ENCODE measurements at regions not wholly inside any gene's neighbourhood (a gene's known extent, or its start where the extent isn't known, plus 50 kb on each side); places are given as distances from the start of the nearest gene placed in this dataset.
"Not testable (repeated sequence)": the region's sequence is repeated elsewhere in the genome, so short reads cannot be mapped to it uniquely, and the experiment has no call there.

DNA sequence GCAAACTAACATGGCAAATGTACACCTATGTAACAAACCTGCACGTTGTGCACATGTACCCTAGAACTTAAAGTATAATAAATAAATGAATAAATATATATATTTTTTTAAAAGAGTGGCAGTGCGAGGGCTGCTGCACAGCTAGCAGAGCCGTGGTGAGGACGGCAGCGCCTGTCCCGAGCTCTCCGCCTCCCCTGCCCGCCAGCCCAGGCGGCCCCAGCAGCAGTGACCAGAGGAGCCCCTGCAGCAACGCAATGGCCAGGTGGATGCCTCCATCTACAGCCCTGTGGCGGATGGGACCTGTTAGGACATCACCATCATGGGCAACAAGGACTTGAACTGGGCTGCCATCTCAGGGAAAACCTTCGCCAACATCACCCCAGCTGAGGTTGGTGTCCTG is 351.9 kb downstream of the FAM72C start:
- H3K4me3 ChIP-seq (ENCODE audit: low read depth in 1 of 3, low read length in 3 of 3): no peak overlapping the region
- no peaks in the 10 kb centered on the region for H3K36me3 ChIP-seq (ENCODE audit: control insufficient read depth in 3 of 3, insufficient read depth in 2 of 3, low read depth in 1 of 3, low read length in 3 of 3)
- no peak for FAIRE-seq
- WGBS, 3 donors: 77 to 85% (median 81%) methylated on average over 12 of the region's 12 CpGs
- H3K4me1 ChIP-seq (ENCODE audit: control insufficient read depth in 3 of 3, insufficient read depth in 2 of 3, low read depth in 1 of 3, low read length in 2 of 3): no peaks in the 10 kb centered on the region
- no peak overlapping the region for H3K27ac ChIP-seq (ENCODE audit: low read depth in 1 of 3, low read length in 2 of 3)
- DNase-seq: no peak
- no peaks in the 10 kb centered on the region for H3K9me3 ChIP-seq (ENCODE audit: control insufficient read depth in 2 of 2, insufficient read depth in 1 of 2, low read depth in 1 of 2, low read length in 1 of 2)
- H3K27me3 ChIP-seq (ENCODE audit: control insufficient read depth in 3 of 3, insufficient read depth in 3 of 3, low read length in 3 of 3): no peaks in the 10 kb centered on the region

DNA sequence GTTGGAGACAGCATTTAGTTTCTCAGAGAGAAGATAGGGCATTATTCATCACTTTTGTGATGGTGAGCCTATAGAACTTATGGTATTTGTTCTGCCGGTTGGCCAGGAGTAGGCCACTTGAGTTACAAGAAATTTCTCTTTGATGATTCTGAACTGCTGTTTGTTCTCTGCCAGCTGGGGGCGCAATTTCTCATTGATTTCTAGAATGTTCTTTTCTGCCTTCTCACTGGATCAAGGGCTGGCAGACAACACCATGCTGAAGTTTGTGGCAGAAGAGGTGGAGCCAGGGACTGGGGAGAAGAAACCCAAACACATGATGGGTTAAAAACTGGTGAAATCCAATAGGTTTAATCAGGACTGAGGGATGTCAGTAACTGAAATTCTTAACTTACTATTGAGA is 360.6 kb downstream of the FAM72C start:
- FAIRE-seq: no peak
- Histone ChIP-seq H3K4me3 (ENCODE audit: low read depth in 1 of 3, low read length in 3 of 3) (no peak overlapping the region), H3K4me1 (ENCODE audit: control insufficient read depth in 3 of 3, insufficient read depth in 2 of 3, low read depth in 1 of 3, low read length in 2 of 3) (no peaks in the 10 kb centered on the region), H3K27ac (ENCODE audit: low read depth in 1 of 3, low read length in 2 of 3) (no peak overlapping the region), H3K9me3 (ENCODE audit: control insufficient read depth in 2 of 2, insufficient read depth in 1 of 2, low read depth in 1 of 2, low read length in 1 of 2) (no peaks in the 10 kb centered on the region), H3K27me3 (ENCODE audit: control insufficient read depth in 3 of 3, insufficient read depth in 3 of 3, low read length in 3 of 3) (no peaks in the 10 kb centered on the region), H3K36me3 (ENCODE audit: control insufficient read depth in 3 of 3, insufficient read depth in 2 of 3, low read depth in 1 of 3, low read length in 3 of 3) (no peaks in the 10 kb centered on the region)
- 35 to 46% (median 41%) methylated on average over 2 of the region's 2 CpGs for WGBS, 3 donors
- DNase-seq: no peak

DNA sequence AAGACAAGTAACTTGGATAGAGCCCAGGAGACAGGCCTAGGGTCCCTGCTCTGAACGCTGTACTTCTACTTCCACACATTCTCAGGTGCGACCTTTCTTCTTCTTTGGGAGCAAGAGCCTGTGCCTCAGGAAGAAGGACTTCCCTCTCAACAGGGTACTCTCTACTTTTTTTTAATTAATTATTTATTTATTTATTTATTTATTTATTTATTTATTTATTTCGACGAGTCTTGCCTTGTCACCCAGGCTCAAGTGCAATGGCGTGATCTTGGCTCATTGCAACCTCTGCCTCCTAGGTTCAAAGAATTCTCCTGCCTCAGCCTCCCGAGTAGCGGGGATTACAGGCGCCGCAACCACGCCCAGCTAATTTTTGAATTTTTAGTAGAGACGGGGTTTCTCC is 361.6 kb downstream of the FAM72C start:
- DNase-seq (no peak), FAIRE-seq (no peak)
- Histone ChIP-seq H3K27ac (ENCODE audit: low read depth in 1 of 3, low read length in 2 of 3) (no peak overlapping the region), H3K4me1 (ENCODE audit: control insufficient read depth in 3 of 3, insufficient read depth in 2 of 3, low read depth in 1 of 3, low read length in 2 of 3) (no peaks in the 10 kb centered on the region), H3K36me3 (ENCODE audit: control insufficient read depth in 3 of 3, insufficient read depth in 2 of 3, low read depth in 1 of 3, low read length in 3 of 3) (no peaks in the 10 kb centered on the region), H3K4me3 (ENCODE audit: low read depth in 1 of 3, low read length in 3 of 3) (no peak overlapping the region), H3K27me3 (ENCODE audit: control insufficient read depth in 3 of 3, insufficient read depth in 3 of 3, low read length in 3 of 3) (no peaks in the 10 kb centered on the region), H3K9me3 (ENCODE audit: control insufficient read depth in 2 of 2, insufficient read depth in 1 of 2, low read depth in 1 of 2, low read length in 1 of 2) (no peaks in the 10 kb centered on the region)
- 92 to 94% (median 93%) methylated on average over 11 of the region's 11 CpGs for WGBS, 3 donors

DNA sequence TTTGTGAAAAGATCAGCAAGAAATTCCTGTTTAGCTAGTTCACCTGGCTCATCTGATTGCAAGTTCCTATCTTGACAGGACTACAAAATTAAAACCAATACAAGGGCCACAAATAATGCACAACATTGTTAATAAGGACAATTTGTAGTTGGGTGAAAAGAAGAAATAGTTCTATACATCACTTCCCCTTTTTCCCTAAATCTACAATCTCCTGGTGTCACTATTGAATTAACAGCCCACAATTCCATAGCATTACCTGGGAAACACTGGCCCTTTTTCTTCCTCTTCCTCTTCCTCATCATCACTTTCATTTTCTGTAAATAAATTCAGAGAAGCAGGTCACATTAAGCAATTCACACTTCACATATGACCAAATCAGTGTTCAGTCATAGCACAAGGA is 366.9 kb downstream of the FAM72C start:
- no peak for DNase-seq
- no peaks in the 10 kb centered on the region for H3K9me3 ChIP-seq (ENCODE audit: control insufficient read depth in 2 of 2, insufficient read depth in 1 of 2, low read depth in 1 of 2, low read length in 1 of 2)
- H3K4me3 ChIP-seq (ENCODE audit: low read depth in 1 of 3, low read length in 3 of 3): no peak overlapping the region
- no peaks in the 10 kb centered on the region for H3K4me1 ChIP-seq (ENCODE audit: control insufficient read depth in 3 of 3, insufficient read depth in 2 of 3, low read depth in 1 of 3, low read length in 2 of 3)
- no peak overlapping the region for H3K27ac ChIP-seq (ENCODE audit: low read depth in 1 of 3, low read length in 2 of 3)
- no peaks in the 10 kb centered on the region for H3K36me3 ChIP-seq (ENCODE audit: control insufficient read depth in 3 of 3, insufficient read depth in 2 of 3, low read depth in 1 of 3, low read length in 3 of 3)
- H3K27me3 ChIP-seq (ENCODE audit: control insufficient read depth in 3 of 3, insufficient read depth in 3 of 3, low read length in 3 of 3): no peaks in the 10 kb centered on the region
- FAIRE-seq: no peak

DNA sequence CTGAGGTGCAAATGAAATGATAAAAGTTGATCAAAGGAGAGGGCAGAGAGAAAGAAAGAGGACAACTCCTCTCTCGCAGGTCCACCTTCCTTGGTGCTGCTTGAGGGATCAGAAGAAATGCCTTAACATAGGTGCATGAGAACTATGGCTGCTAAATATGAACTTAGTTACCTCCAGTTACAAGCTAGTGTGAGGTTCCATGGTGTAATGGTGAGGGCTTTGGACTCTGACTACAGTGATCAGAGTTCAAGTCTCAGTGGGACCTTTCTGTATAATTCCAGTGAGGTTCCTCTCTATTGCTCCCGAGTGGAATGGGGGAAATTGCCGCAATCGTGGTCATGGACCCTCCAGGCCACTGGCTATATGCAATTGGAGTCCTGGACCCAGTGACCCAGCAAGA is 387.3 kb downstream of the FAM72C start:
- FAIRE-seq: no peak
- no peaks in the 10 kb centered on the region for H3K4me1 ChIP-seq (ENCODE audit: control insufficient read depth in 3 of 3, insufficient read depth in 2 of 3, low read depth in 1 of 3, low read length in 2 of 3)
- no peak overlapping the region for H3K4me3 ChIP-seq (ENCODE audit: low read depth in 1 of 3, low read length in 3 of 3)
- no peak for DNase-seq
- WGBS, 3 donors: 69 to 79% (median 75%) methylated on average over 4 of the region's 4 CpGs
- peaks cover 0 to 3% of the 10 kb centered on the region in 2 donors for H3K9me3 ChIP-seq (ENCODE audit: control insufficient read depth in 2 of 2, insufficient read depth in 1 of 2, low read depth in 1 of 2, low read length in 1 of 2)
- H3K27ac ChIP-seq (ENCODE audit: low read depth in 1 of 3, low read length in 2 of 3): no peak overlapping the region
- no peaks in the 10 kb centered on the region for H3K36me3 ChIP-seq (ENCODE audit: control insufficient read depth in 3 of 3, insufficient read depth in 2 of 3, low read depth in 1 of 3, low read length in 3 of 3)
- no peaks in the 10 kb centered on the region for H3K27me3 ChIP-seq (ENCODE audit: control insufficient read depth in 3 of 3, insufficient read depth in 3 of 3, low read length in 3 of 3)

DNA sequence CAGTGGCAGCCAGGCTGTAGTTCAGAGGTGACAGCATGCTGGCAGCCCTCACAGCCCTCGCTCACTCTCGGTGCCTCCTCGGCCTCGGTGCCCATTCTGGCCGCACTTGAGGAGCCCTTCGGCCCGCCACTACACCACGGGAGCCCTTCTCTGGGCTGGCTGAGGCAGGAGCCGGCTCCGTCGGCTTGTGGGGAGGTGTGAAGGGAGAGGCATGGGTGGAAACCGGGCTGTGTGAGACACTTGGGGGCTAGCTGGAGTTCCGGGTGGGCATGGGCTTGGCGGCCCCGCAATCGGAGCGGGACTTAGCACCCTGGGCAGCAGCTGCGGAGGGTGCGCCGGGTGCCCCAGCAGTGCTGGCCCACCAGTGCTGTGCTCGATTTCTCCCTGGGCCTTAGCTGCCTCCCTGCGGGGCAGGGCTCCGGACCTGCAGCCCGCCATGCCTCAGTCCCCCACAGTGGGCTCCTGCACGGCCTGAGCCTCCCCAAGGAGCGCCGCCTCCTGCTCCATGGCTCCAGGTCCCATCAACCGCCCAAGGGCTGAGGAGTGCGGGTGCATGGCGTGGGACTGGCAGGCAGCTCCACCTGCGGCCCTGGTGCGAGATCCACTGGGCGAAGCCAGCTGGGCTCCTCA is 396.8 kb downstream of the FAM72C start:
- Histone ChIP-seq H3K4me3 (ENCODE audit: low read depth in 1 of 3, low read length in 3 of 3) (no peak overlapping the region), H3K36me3 (ENCODE audit: control insufficient read depth in 3 of 3, insufficient read depth in 2 of 3, low read depth in 1 of 3, low read length in 3 of 3) (no peaks in the 10 kb centered on the region), H3K27ac (ENCODE audit: low read depth in 1 of 3, low read length in 2 of 3) (no peak overlapping the region), H3K4me1 (ENCODE audit: control insufficient read depth in 3 of 3, insufficient read depth in 2 of 3, low read depth in 1 of 3, low read length in 2 of 3) (no peaks in the 10 kb centered on the region), H3K27me3 (ENCODE audit: control insufficient read depth in 3 of 3, insufficient read depth in 3 of 3, low read length in 3 of 3) (no peaks in the 10 kb centered on the region), H3K9me3 (ENCODE audit: control insufficient read depth in 2 of 2, insufficient read depth in 1 of 2, low read depth in 1 of 2, low read length in 1 of 2) (peaks cover 0 to 2% of the 10 kb centered on the region in 2 donors)
- no peak for DNase-seq
- no peak for FAIRE-seq
- WGBS, 3 donors: 90 to 93% (median 91%) methylated on average over 23 to 33 of the region's 33 CpGs

DNA sequence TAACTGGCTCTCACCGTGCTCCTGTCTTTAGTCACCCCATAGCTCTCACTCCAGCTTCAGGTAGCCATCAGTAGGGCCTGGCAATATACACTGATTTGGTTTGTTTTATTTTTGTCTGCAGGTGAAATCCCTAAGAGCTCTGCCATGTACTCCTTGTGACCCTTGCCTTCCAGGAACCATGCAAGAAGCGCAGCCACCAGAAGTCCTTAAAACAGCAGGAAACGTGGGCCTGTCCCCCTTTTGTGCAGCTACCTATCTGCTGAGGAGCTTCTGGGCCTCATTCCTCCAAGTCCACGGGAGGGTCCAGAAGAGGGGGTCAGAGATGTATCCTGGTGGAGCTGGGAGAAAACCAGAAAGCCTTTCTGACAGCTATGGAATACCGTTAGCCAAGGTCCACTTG is 399.1 kb downstream of the FAM72C start:
- not testable (repeated sequence) for DNase-seq; H3K27me3 ChIP-seq (ENCODE audit: control insufficient read depth in 3 of 3, insufficient read depth in 3 of 3, low read length in 3 of 3); FAIRE-seq; H3K4me3 ChIP-seq (ENCODE audit: low read depth in 1 of 3, low read length in 3 of 3); H3K4me1 ChIP-seq (ENCODE audit: control insufficient read depth in 3 of 3, insufficient read depth in 2 of 3, low read depth in 1 of 3, low read length in 2 of 3); H3K27ac ChIP-seq (ENCODE audit: low read depth in 1 of 3, low read length in 2 of 3); H3K36me3 ChIP-seq (ENCODE audit: control insufficient read depth in 3 of 3, insufficient read depth in 2 of 3, low read depth in 1 of 3, low read length in 3 of 3); H3K9me3 ChIP-seq (ENCODE audit: control insufficient read depth in 2 of 2, insufficient read depth in 1 of 2, low read depth in 1 of 2, low read length in 1 of 2)
- 49 to 63% (median 62%) methylated on average over 5 of the region's 5 CpGs for WGBS, 3 donors

DNA sequence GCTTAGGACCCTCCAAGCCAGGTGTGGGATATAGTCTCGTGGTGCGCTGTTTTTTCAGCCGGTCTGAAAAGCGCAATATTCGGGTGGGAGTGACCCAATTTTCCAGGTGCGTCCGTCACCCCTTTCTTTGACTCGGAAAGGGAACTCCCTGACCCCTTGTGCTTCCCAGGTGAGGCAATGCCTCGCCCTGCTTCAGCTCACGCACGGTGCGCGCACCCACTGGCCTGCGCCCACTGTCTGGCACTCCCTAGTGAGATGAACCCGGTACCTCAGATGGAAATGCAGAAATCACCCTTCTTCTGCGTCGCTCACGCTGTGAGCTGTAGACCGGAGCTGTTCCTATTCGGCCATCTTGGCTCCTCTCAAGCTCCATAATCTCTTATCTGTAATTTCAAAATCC is 408.0 kb downstream of the FAM72C start:
- WGBS, 3 donors: 65 to 74% (median 70%) methylated on average over 15 to 20 of the region's 20 CpGs
- H3K4me3 ChIP-seq (ENCODE audit: low read depth in 1 of 3, low read length in 3 of 3); H3K36me3 ChIP-seq (ENCODE audit: control insufficient read depth in 3 of 3, insufficient read depth in 2 of 3, low read depth in 1 of 3, low read length in 3 of 3); FAIRE-seq; H3K27ac ChIP-seq (ENCODE audit: low read depth in 1 of 3, low read length in 2 of 3); H3K4me1 ChIP-seq (ENCODE audit: control insufficient read depth in 3 of 3, insufficient read depth in 2 of 3, low read depth in 1 of 3, low read length in 2 of 3); H3K27me3 ChIP-seq (ENCODE audit: control insufficient read depth in 3 of 3, insufficient read depth in 3 of 3, low read length in 3 of 3); H3K9me3 ChIP-seq (ENCODE audit: control insufficient read depth in 2 of 2, insufficient read depth in 1 of 2, low read depth in 1 of 2, low read length in 1 of 2); DNase-seq: not testable (repeated sequence)

DNA sequence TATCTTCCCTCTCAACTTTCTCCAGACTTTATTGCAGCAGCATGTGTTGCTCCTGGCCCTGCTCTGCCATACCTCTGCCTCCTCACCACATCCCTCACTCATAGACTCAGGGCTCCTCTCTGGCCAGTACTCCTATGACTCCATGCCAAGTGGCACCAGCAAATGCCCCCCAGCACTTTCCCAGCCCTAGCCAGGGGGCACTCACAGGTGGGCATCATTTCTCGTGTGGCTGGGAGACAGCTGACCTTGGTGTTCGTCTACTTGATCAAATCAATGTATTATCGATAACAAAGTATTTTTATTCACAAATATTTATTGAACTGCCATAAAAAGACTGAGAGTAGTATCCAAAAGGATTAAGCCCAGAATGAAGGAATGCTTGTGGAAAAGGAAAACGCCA is 418.2 kb downstream of the FAM72C start:
- Histone ChIP-seq H3K27ac (ENCODE audit: low read depth in 1 of 3, low read length in 2 of 3) (no peak overlapping the region), H3K4me1 (ENCODE audit: control insufficient read depth in 3 of 3, insufficient read depth in 2 of 3, low read depth in 1 of 3, low read length in 2 of 3) (no peaks in the 10 kb centered on the region), H3K36me3 (ENCODE audit: control insufficient read depth in 3 of 3, insufficient read depth in 2 of 3, low read depth in 1 of 3, low read length in 3 of 3) (no peaks in the 10 kb centered on the region), H3K9me3 (ENCODE audit: control insufficient read depth in 2 of 2, insufficient read depth in 1 of 2, low read depth in 1 of 2, low read length in 1 of 2) (no peaks in the 10 kb centered on the region), H3K27me3 (ENCODE audit: control insufficient read depth in 3 of 3, insufficient read depth in 3 of 3, low read length in 3 of 3) (no peaks in the 10 kb centered on the region), H3K4me3 (ENCODE audit: low read depth in 1 of 3, low read length in 3 of 3) (no peak overlapping the region)
- DNase-seq (no peak), FAIRE-seq (no peak)
- 71 to 76% (median 73%) methylated on average over 4 of the region's 4 CpGs for WGBS, 3 donors
